Hematopoietic multipotent progenitor cell (in vitro differentiated cells): ENCODE measurements at regions not wholly inside any gene's neighbourhood (a gene's known extent, or its start where the extent isn't known, plus 50 kb on each side); places are given as distances from the start of the nearest gene placed in this dataset.
"Not testable (repeated sequence)": the region's sequence is repeated elsewhere in the genome, so short reads cannot be mapped to it uniquely, and the experiment has no call there.

Experiments
- DNase-seq, 3 donors: peaks; one replicate each; pipeline ENCODE4 v3.0.0-alpha.2; 2011 to 2015; ENCODE audit warnings: low read depth in 2 of 3, low spot score in 2 of 3

- DNase-seq, result no peak
These were observed 481.3 kb upstream of the ADGRL3 start for GRCh38 chr4:60718874-60719273.

GRCh38 chr4:60721685-60722084, 478.4 kb upstream of the ADGRL3 start:
- no peak for DNase-seq

DNA sequence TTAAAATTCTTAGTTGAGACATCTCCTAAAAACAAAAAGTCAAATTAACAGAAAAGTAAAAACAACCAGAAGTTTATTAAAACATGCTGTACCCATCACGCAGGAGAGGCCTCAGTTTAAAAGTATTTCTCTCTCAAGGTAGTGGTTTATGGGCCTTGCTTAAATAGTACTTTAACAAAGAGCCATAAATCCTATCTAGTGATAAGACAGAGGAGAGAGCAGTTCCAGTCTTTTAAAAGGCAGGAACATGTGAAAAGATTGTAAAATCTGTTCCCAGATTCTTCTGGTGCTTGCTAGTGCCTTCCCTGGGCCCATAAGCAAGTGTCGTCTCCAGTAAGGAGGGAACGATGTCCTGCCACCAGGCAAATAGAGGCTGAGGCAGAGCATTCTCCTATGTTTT, 476.3 kb upstream of the ADGRL3 start:
- no peak for DNase-seq

DNA sequence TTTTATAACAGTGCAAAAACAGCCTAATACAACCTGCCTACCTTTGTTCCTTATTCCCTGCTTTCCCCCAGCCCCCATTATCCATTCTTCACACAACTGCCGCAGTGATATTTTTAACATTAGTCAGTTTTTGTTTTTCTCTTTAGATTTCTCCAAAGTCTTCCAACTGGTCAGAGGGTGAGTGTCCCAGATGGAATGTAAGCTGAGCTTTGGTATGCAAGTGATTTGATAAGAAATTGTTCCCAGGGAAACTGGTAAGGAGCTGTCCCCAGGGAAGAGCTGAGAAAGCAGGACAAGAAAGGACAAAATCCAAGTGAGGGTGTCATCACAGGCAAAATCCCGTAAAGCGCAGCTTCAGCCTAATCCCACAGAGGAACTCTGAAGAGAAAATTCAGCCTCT, 475.5 kb upstream of the ADGRL3 start:
- DNase-seq, result no peak

GRCh38 chr4:60726779-60727178, 473.3 kb upstream of the ADGRL3 start:
- no peak for DNase-seq

- no peak for DNase-seq
These were observed 470.9 kb upstream of the ADGRL3 start for GRCh38 chr4:60729194-60729593.

GRCh38 chr4:60729764-60730163, 470.4 kb upstream of the ADGRL3 start:
- not testable (repeated sequence) for DNase-seq

DNA sequence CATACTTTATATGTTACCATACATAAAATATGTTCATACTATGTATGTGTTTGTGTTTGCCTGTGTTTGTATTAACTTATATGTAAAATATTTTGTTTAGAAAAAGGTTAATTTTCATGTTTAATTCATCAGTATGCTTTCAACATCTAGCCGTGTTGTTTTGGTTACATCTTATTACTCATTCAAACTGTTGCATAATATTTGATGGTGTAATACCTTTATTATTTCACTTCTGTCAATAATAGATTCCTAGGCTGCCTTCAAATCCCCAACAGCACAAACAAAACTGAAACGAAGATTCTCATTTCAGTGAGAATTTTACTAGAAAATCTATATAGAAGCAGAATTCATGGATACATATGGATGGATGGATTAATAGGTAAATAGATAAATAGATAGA, 462.3 kb upstream of the ADGRL3 start:
- no peak for DNase-seq

DNA sequence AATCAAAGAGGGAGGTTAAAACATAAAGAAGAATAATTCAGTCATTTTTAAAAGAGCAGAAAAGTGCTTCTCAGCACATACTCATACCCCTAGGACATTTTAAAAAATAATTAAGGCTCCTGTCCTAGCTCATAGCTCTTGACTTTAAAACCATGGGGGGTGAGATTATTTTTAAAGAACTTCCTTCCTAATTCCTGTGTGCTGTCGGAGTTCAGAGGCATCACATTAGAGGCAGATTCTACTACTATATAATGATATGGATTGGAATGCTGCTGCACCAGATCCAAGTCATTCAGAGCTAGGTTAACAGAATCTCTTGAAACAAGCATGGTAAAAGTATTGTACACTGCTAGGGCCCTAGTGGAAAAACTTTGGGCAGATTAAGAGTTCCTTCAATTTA, 456.5 kb upstream of the ADGRL3 start:
- no peak for DNase-seq

- no peak for DNase-seq
These were observed 455.4 kb upstream of the ADGRL3 start for GRCh38 chr4:60744767-60745166.

- no peak for DNase-seq
These were observed 454.1 kb upstream of the ADGRL3 start for GRCh38 chr4:60745800-60746571.

DNA sequence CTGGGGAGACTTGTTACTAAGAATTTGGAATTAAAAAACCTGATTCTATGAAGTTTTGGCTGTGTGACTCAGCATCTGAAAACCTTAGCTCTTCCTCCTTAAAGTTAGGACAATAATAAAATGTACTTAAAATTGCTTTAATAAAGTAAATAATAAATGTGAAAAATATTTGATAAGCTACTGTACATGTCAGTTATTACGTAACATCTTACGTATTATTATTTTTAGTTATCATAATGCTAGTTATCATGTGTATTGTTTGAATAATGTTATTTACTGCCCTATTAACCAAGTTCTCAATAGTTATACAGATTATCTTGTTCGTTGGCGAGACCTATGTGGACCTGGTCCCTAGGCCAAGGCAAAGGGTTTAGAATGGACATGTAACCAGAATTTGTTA, 449.2 kb upstream of the ADGRL3 start:
- DNase-seq, result no peak

- DNase-seq, result no peak
These were observed 442.0 kb upstream of the ADGRL3 start for GRCh38 chr4:60757986-60758680.

DNA sequence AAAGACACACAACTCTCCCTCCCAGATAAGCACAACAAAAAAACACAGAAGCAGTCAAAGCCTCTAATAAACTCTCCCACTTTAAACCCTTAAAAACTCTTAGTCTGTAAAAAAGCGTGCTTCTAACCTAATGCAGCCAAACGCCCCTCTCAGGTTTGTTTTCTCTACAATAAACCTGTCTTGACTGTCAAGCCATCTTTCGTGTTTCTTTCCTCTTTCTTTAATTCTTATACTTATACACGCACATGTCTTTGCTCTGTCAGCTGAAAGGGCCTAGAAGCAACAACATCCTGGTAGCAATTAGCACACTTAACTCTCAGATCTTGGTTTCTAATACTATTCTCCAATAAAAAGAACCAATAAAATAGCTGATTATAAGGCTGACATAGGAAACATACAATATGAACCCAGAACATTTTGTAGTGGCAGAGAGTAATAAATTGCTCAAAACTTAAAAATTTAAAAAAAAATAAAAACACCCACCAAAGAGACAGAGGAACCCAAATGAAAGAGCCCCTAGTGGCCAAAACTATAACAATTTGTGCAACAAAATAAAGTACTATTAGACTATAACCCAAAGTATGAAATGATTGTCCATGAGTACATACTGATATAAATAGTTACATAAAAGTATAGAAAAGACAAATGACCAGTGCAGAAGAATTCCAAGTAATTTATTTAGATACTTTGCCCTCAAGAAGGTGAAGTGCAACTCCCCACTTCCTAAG, 440.4 kb upstream of the ADGRL3 start:
- DNase-seq, result no peak

DNA sequence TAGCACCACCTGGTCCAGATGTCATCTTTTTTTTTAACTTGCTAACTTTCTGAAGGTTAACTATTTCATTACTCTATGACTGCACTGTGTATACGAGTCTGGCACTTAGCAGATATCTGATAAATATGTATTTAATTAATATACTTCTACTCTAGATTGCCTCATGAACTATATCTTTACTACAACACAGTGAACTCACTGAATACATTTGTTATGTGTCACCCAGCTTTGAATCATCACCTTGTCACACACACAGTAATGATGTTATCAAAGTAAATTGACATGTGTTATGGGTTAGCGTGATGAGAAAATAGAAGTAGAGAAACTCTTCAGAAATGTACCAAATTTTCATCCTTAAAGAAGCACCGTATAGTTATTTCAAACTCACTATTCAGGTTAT, 419.3 kb upstream of the ADGRL3 start:
- no peak for DNase-seq

- DNase-seq, result no peak
These were observed 409.5 kb upstream of the ADGRL3 start for GRCh38 chr4:60790608-60791007.

DNA sequence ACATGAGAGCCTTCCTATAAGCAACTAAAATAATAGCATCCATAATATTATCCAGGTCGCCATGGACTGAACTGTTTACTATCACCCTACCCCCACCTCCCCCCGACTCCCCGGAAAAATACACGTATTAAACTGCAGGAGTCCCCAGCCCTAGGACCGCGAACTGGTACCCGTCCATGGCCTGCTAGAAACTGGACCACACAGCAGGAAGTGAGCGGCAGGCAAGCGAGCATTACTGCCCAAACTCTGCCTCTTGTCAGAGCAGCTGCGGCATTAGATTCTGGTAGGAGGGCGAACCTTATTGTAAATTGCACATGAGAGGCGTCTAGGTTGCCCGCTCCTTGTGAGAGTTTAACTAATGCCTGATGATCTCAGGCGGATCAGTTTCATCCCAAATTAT, 405.8 kb upstream of the ADGRL3 start:
- DNase-seq, result no peak

DNA sequence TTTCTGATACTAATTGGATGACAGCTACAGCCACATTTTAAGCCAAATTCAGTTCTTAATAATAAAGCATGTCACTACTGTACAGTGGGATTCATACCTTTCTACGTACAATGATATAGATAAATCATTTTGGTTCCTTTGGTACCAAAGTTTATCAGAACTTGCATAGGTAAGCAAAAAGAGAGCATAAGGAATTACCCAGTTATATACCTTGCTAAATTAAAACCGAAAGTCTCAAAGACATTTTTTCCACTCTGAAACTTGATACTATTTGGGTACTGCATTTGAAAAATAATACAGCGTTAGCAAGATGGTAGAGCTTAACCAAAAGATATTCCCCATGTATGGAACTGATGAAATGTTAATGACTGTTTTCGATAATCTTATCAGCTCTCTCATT, 400.9 kb upstream of the ADGRL3 start:
- DNase-seq, result no peak

DNA sequence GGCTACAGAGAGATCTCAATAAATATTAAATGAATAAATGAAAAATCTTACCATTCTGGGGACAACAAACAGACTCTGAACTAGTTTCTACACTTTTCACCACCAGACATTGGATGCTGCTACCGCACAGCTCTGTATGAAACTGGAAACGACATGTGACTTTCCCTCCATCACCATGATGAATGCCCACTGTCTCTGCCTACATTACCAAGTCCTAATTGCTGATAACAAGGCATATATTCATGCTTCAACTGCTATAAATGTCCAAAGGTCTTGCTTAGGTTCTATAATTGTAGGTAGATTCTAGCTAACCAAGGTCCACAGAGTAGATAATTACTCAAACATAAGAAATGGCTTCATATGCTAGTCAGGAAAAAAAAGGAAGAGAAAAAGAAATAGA, 399.4 kb upstream of the ADGRL3 start:
- no peak for DNase-seq

DNA sequence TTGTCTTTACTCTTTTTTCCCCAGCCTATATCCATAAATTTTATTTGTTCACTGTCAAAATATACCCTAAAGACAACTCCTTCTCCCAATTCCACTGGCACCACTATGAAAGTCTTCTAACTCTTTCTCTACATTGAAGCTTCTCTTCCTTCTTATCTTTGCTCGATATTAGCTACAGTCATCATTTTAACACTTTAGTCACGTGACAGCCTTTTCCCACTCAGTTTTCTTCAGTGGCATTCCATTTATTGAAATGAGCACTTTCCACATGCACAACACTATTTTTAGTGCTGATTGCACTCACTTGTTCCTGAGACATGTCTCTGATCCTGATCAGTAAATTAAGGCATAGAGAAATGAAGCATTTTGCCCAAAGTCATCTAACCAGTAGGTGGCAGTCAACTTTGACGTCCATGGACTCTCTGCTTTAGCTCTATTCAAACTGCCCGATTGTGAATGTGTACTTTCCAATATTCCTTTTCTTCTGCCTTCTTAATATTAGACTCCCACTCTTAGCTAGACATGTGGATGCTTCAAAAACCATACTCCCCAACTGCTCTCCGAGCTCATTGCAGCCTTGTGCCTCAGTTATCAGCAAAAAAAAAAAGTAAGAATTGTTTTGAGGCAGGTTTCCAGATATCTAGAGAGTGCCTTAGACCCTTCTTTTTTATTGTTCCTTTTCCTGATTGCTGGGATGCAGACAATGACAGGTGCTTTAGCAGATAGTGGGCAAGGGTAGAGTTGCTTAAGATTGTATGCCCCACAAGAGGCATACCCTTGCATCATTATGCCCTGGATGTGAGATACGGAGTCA, 394.4 kb upstream of the ADGRL3 start:
- peak in 2 of 3 donors; percentile 8 to 53 for DNase-seq
